CD14-positive monocyte (primary cell): ENCODE measurements at regions not wholly inside any gene's neighbourhood (a gene's known extent, or its start where the extent isn't known, plus 50 kb on each side); places are given as distances from the start of the nearest gene placed in this dataset.
A peak's percentile ranks its signal among the peaks of the same experiment; 100 is the strongest.

ENCODE experiments used
- DNase-seq, 3 donors: peaks; one replicate each; pipeline ENCODE4 v3.0.0-alpha.2; 2011 to 2022
- H2AFZ ChIP-seq: 2 replicates; pipeline ENCODE4 v1.6.0; 2012; ENCODE audit warnings: mild to moderate bottlenecking, low read depth, low read length, inconsistent platforms; ENCODE audit not compliant: insufficient read depth, poor library complexity, severe bottlenecking
- H3K27ac ChIP-seq, 2 donors: 1 replicate in 1 of 2; 2 replicates in 1 of 2; pipeline ENCODE4 v1.5.1; 2012 to 2013; ENCODE audit warnings: low read length in 2 of 2, control low read depth in 1 of 2, inconsistent platforms in 1 of 2, low read depth in 1 of 2, mild to moderate bottlenecking in 1 of 2
- H3K27me3 ChIP-seq, 2 donors: one replicate each; pipeline versions ENCODE4 v1.6.0 to v1.6.1; 2011 to 2013; ENCODE audit warnings: low read length in 2 of 2; ENCODE audit not compliant: control insufficient read depth in 2 of 2, insufficient read depth in 2 of 2
- H3K36me3 ChIP-seq, 2 donors: replicated peaks in 1 of 2; 1 replicate in 1 of 2; 2 replicates in 1 of 2; pipeline versions ENCODE4 v1.5.1 to v1.6.1; 2012 to 2013; ENCODE audit warnings: low read length in 2 of 2, control low read depth in 1 of 2, inconsistent platforms in 1 of 2, mild to moderate bottlenecking in 1 of 2; ENCODE audit not compliant: insufficient read depth in 2 of 2, control insufficient read depth in 1 of 2
- H3K4me1 ChIP-seq, 2 donors: 1 replicate in 1 of 2; 2 replicates in 1 of 2; pipeline versions ENCODE4 v1.5.1 to v1.6.1; 2012 to 2013; ENCODE audit warnings: low read length in 2 of 2, control low read depth in 1 of 2, inconsistent platforms in 1 of 2, mild to moderate bottlenecking in 1 of 2, moderate library complexity in 1 of 2; ENCODE audit not compliant: insufficient read depth in 2 of 2, control insufficient read depth in 1 of 2
- H3K4me2 ChIP-seq: replicated peaks from 2 replicates; pipeline ENCODE3; 2012; ENCODE audit warnings: low read length, moderate library complexity, mild to moderate bottlenecking; ENCODE audit not compliant: poor library complexity, severe bottlenecking; ENCODE audit errors: extremely low read depth
- H3K4me3 ChIP-seq, 3 experiments: fragments of 200-600 bp in 1 of 3; sonication (generic) in 1 of 3; replicated peaks in 1 of 3; 1 replicate in 2 of 3; 2 replicates in 1 of 3; pipeline ENCODE4 v1.5.1; 2011 to 2013; ENCODE audit warnings: low read length in 3 of 3, mild to moderate bottlenecking in 3 of 3, control low read depth in 2 of 3, low read depth in 2 of 3, inconsistent platforms in 1 of 3, moderate library complexity in 1 of 3
- H3K79me2 ChIP-seq: 2 replicates; pipeline ENCODE4 v1.6.0; 2012; ENCODE audit warnings: mild to moderate bottlenecking, control low read depth, inconsistent platforms, low read length, moderate library complexity; ENCODE audit not compliant: insufficient read depth
- H3K9ac ChIP-seq: 2 replicates; pipeline ENCODE4 v1.6.0; 2017; ENCODE audit warnings: low read length, mild to moderate bottlenecking; ENCODE audit not compliant: insufficient read depth, poor library complexity, severe bottlenecking
- H3K9me3 ChIP-seq, 2 donors: replicated peaks in 1 of 2; 1 replicate in 1 of 2; 2 replicates in 1 of 2; pipeline versions ENCODE4 v1.5.1 to v1.6.1; 2012 to 2013; ENCODE audit warnings: low read length in 2 of 2, control low read depth in 1 of 2; ENCODE audit not compliant: control insufficient read depth in 1 of 2, insufficient read depth in 1 of 2
- H4K20me1 ChIP-seq: 2 replicates; pipeline ENCODE4 v1.6.0; 2012; ENCODE audit warnings: mild to moderate bottlenecking, low read length, control low read depth, moderate library complexity; ENCODE audit not compliant: insufficient read depth
- H3K27ac Mint-ChIP-seq, 7 donors: one replicate each; pipeline ENCODE4 v1.8.0; 2020; ENCODE audit warnings: mild to moderate bottlenecking in 7 of 7, mixed read lengths in 7 of 7, moderate library complexity in 6 of 7, inconsistent platforms in 2 of 7
- H3K27me3 Mint-ChIP-seq, 3 donors: one replicate each; pipeline ENCODE4 v1.8.0; 2021 to 2022; ENCODE audit warnings: low read depth in 3 of 3, mild to moderate bottlenecking in 3 of 3, mixed read lengths in 3 of 3, moderate library complexity in 3 of 3, inconsistent platforms in 1 of 3
- H3K36me3 Mint-ChIP-seq, 2 donors: one replicate each; pipeline ENCODE4 v1.8.0; 2020; ENCODE audit warnings: mixed read lengths in 2 of 2, inconsistent platforms in 1 of 2, mild to moderate bottlenecking in 1 of 2
- H3K4me1 Mint-ChIP-seq: one replicate; pipeline ENCODE4 v1.8.0; 2020; ENCODE audit warnings: mild to moderate bottlenecking, mixed read lengths
- H3K4me3 Mint-ChIP-seq, 2 donors: one replicate each; pipeline ENCODE4 v1.8.0; 2020; ENCODE audit warnings: mild to moderate bottlenecking in 2 of 2, mixed read lengths in 2 of 2, moderate library complexity in 1 of 2
- H3K9me3 Mint-ChIP-seq, 7 donors: one replicate each; pipeline ENCODE4 v1.8.0; 2020 to 2022; ENCODE audit warnings: mixed read lengths in 7 of 7, mild to moderate bottlenecking in 6 of 7, moderate library complexity in 6 of 7, inconsistent platforms in 2 of 7
- WGBS: methylation state at CpG from one replicate; pipeline ENCODE4 v1.1.5; 2013; ENCODE audit warnings: missing lambda C conversion rate; ENCODE audit not compliant: insufficient coverage; 5-methylcytosine and 5-hydroxymethylcytosine counted together
- intact Hi-C, 2 donors: fragments of 100-400 bp; cut with micrococcal nuclease; formaldehyde crosslinking; loops; one replicate each; pipeline versions ENCODE4 v1.15.0 to v1.15.1; 2023
- TF ChIP-seq, protein P1 (sequence below): fragments of 200-600 bp; IDR thresholded peaks from one replicate; pipeline ENCODE4 v1.8.0; 2022; ENCODE audit warnings: antibody characterized with exemption, mild to moderate bottlenecking

- Histone ChIP-seq H2AFZ (peak overlapping the region; percentile 88), H3K4me3 (peak overlapping the region; percentile 54 to 82 (median 55)), H3K27ac (peak overlapping the region; percentile 49 to 94), H3K79me2 (peaks cover 19% of the 10 kb centered on the region), H3K4me2 (peak overlapping the region; percentile 93), H4K20me1 (no peaks in the 10 kb centered on the region), H3K9me3 (no peaks in the 10 kb centered on the region), H3K4me1 (peaks cover 33 to 49% of the 10 kb centered on the region in 2 donors), H3K9ac (peak overlapping the region; percentile 81), H3K36me3 (no peaks in the 10 kb centered on the region), H3K27me3 (no peaks in the 10 kb centered on the region)
- intact Hi-C loops: loop anchor here (5.0 to 10.0 kb wide), 4 partner anchors 143 to 293 kb away; partner anchors contain the start of gene IER5L (in 1 of the 2)
- Mint-ChIP-seq H3K27me3 (peaks cover 0 to 2% (median 0%) of the 10 kb centered on the region in 3 donors), H3K4me3 (peak overlapping the region; percentile 86 to 96), H3K4me1 (peaks cover 54% of the 10 kb centered on the region), H3K9me3 (peaks cover 0 to 5% (median 0%) of the 10 kb centered on the region in 7 donors), H3K36me3 (peaks cover 0 to 3% of the 10 kb centered on the region in 2 donors), H3K27ac (peak overlapping the region; percentile 83 to 99 (median 93))
- DNase-seq: no peak
- WGBS: 88% methylated on average over 13 of the region's 20 CpGs
- TF ChIP-seq, protein P1, sequence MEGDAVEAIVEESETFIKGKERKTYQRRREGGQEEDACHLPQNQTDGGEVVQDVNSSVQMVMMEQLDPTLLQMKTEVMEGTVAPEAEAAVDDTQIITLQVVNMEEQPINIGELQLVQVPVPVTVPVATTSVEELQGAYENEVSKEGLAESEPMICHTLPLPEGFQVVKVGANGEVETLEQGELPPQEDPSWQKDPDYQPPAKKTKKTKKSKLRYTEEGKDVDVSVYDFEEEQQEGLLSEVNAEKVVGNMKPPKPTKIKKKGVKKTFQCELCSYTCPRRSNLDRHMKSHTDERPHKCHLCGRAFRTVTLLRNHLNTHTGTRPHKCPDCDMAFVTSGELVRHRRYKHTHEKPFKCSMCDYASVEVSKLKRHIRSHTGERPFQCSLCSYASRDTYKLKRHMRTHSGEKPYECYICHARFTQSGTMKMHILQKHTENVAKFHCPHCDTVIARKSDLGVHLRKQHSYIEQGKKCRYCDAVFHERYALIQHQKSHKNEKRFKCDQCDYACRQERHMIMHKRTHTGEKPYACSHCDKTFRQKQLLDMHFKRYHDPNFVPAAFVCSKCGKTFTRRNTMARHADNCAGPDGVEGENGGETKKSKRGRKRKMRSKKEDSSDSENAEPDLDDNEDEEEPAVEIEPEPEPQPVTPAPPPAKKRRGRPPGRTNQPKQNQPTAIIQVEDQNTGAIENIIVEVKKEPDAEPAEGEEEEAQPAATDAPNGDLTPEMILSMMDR: no peak
Observed at GRCh38 chr9:129321286-129322021, 143.4 kb upstream of the IER5L start.

DNA sequence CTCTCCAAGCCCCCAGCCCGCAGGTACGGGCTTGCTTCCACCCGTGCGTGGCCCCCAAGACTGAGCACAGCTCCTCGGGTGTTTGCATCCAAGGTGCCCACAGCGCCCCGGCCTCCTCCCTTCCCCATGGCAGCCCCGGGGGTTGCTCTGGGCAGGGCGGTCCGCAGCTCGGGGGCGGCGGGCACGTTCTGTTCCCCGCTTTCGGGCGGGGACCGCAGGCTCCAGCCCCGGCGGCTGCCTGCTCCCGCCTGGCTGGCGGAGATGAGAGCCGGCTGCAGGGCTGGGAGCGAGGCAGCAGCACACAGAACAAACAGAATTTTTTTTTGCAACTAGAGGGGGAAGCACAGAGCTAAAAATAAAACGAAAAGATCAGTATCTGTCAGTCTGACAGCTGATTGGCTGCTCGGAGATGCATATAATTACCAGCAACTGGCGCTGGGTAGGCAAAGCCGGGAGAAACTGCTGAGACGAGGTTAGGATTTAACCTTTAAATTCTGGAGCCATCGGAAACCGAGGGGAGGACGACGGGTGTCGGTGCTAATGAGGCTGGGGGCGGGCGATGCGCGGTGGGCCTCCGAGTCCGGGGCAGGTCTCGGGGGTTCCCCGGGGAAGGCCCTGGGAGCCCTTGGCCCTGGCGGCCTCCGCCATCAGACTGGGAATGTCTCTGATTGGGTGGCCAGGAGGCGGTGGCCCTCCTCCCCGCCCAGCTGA lies 142.7 kb upstream of the IER5L start:
- H3K4me3 Mint-ChIP-seq: peak overlapping the region; percentile 86 to 96
- intact Hi-C loops: loop anchor here (5.0 to 10.0 kb wide), 4 partner anchors 144 to 294 kb away; partner anchors contain the start of gene IER5L (in 1 of the 2)
- peak; percentile 77 to 90 (median 79) for DNase-seq
- WGBS: 1% methylated on average over 40 of the region's 46 CpGs
- peaks cover under 1 to 3% (median 1%) of the 10 kb centered on the region in 3 donors for H3K27me3 Mint-ChIP-seq
- Histone ChIP-seq H3K27ac (peak overlapping the region; percentile 49 to 94), H3K36me3 (no peaks in the 10 kb centered on the region), H3K4me1 (peaks cover 34 to 52% of the 10 kb centered on the region in 2 donors), H3K9me3 (no peaks in the 10 kb centered on the region), H3K27me3 (no peaks in the 10 kb centered on the region), H3K4me2 (peak overlapping the region; percentile 93), H3K4me3 (peak overlapping the region; percentile 54 to 82 (median 55)), H3K79me2 (peaks cover 19% of the 10 kb centered on the region), H3K9ac (peak overlapping the region; percentile 81), H2AFZ (peak overlapping the region; percentile 88), H4K20me1 (no peaks in the 10 kb centered on the region)
- peak overlapping the region; percentile 90 to 99 (median 95) for H3K27ac Mint-ChIP-seq
- peaks cover 0 to 5% (median 0%) of the 10 kb centered on the region in 7 donors for H3K9me3 Mint-ChIP-seq
- TF ChIP-seq, protein P1: peak; percentile 43
- peaks cover 56% of the 10 kb centered on the region for H3K4me1 Mint-ChIP-seq
- peaks cover 0 to 3% of the 10 kb centered on the region in 2 donors for H3K36me3 Mint-ChIP-seq
